ENCODE measurements at regions not wholly inside any gene's neighbourhood (a gene's known extent, or its start where the extent isn't known, plus 50 kb on each side); places are given as distances from the start of the nearest gene placed in this dataset.

GRCh38 chr12:89080793-89081465, 271.4 kb downstream of the DUSP6 start:
- H3K4me1 Mint-ChIP-seq: peaks cover 2% of the 10 kb centered on the region
- no peaks in the 10 kb centered on the region for H3K36me3 Mint-ChIP-seq
- no peak overlapping the region for H3K27ac Mint-ChIP-seq
- no peak for DNase-seq (ENCODE audit: low spot score in 2 of 2, unreplicated experiment in 2 of 2)
- H3K4me3 Mint-ChIP-seq: no peak overlapping the region
- H3K27me3 Mint-ChIP-seq (ENCODE audit: low read depth): no peaks in the 10 kb centered on the region
- H3K9me3 Mint-ChIP-seq: no peaks in the 10 kb centered on the region
- TF ChIP-seq, protein P1, sequence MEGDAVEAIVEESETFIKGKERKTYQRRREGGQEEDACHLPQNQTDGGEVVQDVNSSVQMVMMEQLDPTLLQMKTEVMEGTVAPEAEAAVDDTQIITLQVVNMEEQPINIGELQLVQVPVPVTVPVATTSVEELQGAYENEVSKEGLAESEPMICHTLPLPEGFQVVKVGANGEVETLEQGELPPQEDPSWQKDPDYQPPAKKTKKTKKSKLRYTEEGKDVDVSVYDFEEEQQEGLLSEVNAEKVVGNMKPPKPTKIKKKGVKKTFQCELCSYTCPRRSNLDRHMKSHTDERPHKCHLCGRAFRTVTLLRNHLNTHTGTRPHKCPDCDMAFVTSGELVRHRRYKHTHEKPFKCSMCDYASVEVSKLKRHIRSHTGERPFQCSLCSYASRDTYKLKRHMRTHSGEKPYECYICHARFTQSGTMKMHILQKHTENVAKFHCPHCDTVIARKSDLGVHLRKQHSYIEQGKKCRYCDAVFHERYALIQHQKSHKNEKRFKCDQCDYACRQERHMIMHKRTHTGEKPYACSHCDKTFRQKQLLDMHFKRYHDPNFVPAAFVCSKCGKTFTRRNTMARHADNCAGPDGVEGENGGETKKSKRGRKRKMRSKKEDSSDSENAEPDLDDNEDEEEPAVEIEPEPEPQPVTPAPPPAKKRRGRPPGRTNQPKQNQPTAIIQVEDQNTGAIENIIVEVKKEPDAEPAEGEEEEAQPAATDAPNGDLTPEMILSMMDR (IDR thresholded peaks at IDR 0.05; ENCODE audit: unreplicated experiment): no peak

DNA sequence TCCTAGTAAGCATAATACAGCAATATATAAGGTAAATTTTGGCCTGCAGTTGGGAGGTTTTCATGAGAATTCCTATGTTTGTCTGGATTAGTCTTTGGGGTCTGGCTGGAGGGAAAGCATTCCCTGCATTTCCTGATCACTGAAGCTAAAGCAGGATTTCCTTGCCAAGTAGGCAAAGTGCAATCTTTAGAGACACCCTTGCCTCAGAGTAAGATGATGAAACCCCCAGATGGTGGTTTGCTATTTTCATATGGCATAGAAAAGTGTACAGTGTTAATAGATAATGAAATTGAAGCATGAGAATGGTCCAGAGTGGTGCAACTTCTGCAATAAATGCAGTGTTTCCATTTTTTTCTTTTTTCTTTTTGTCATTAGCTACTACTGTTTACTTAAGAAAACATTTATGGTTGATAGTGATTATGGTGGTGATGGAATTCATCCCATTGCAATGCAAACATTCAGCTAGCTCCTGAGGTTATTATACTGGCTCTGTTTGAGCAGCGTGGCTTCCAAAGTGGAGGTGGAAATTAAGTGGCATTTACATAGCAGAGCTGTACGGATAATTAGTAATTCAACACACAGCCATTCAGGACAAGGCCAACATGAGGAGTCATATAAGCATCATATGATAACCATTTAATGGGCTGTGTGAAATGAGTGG, 276.3 kb downstream of the DUSP6 start:
- TF ChIP-seq, protein P1 (IDR thresholded peaks at IDR 0.05; ENCODE audit: unreplicated experiment): no peak
- H3K27me3 Mint-ChIP-seq (ENCODE audit: low read depth): no peaks in the 10 kb centered on the region
- no peaks in the 10 kb centered on the region for H3K36me3 Mint-ChIP-seq
- no peak for DNase-seq (ENCODE audit: low spot score in 2 of 2, unreplicated experiment in 2 of 2)
- no peaks in the 10 kb centered on the region for H3K9me3 Mint-ChIP-seq
- H3K27ac Mint-ChIP-seq: no peak overlapping the region
- no peaks in the 10 kb centered on the region for H3K4me1 Mint-ChIP-seq
- no peak overlapping the region for H3K4me3 Mint-ChIP-seq

- TF ChIP-seq, protein P1 (IDR thresholded peaks at IDR 0.05; ENCODE audit: unreplicated experiment): no peak
- DNase-seq (ENCODE audit: low spot score in 2 of 2, unreplicated experiment in 2 of 2): no peak
- Mint-ChIP-seq H3K27me3 (ENCODE audit: low read depth) (no peaks in the 10 kb centered on the region), H3K27ac (no peak overlapping the region), H3K9me3 (no peaks in the 10 kb centered on the region), H3K4me1 (no peaks in the 10 kb centered on the region), H3K4me3 (no peak overlapping the region), H3K36me3 (no peaks in the 10 kb centered on the region)
These were observed 278.6 kb downstream of the DUSP6 start for GRCh38 chr12:89073659-89074058.

GRCh38 chr12:89073027-89073398, 279.3 kb downstream of the DUSP6 start:
- TF ChIP-seq, protein P1 (IDR thresholded peaks at IDR 0.05; ENCODE audit: unreplicated experiment): no peak
- Mint-ChIP-seq H3K9me3 (no peaks in the 10 kb centered on the region), H3K4me1 (no peaks in the 10 kb centered on the region), H3K36me3 (no peaks in the 10 kb centered on the region), H3K27me3 (ENCODE audit: low read depth) (no peaks in the 10 kb centered on the region), H3K4me3 (no peak overlapping the region), H3K27ac (no peak overlapping the region)
- DNase-seq (ENCODE audit: low spot score in 2 of 2, unreplicated experiment in 2 of 2): no peak

DNA sequence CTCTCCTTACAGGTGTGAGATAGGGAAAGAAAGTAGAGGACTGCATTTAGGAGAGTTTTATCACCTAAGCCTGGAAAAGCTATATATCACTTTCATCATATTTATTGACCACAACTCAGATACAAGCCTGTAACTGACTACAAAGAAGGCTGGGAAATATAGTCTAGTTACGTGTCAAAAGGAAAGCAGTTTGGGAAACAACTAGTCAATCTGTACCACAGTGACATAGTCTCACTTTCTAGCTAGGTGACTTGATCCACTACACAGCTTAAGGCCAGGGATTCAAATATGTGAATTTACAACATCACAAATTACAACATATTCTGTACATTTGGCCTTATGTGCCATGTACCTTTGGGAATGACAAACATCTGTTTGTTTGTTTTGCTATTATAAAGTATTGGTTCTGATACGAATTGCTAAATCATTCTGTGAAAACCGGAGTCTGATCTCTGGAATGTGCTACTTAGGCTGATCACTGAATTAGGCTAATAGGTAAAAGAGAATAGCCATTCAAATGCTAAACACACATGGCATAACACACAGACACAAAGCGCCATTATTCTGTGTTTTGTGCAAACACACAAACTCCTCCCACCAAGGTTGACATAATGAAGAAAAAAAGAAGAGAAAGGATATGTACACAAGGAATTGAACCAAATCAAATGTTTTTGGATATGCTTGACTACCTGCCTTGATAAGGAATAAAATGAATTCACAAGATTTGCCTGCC, 279.8 kb downstream of the DUSP6 start:
- H3K27me3 Mint-ChIP-seq (ENCODE audit: low read depth): no peaks in the 10 kb centered on the region
- no peaks in the 10 kb centered on the region for H3K4me1 Mint-ChIP-seq
- TF ChIP-seq, protein P1 (IDR thresholded peaks at IDR 0.05; ENCODE audit: unreplicated experiment): no peak
- H3K9me3 Mint-ChIP-seq: no peaks in the 10 kb centered on the region
- H3K36me3 Mint-ChIP-seq: no peaks in the 10 kb centered on the region
- DNase-seq (ENCODE audit: low spot score in 2 of 2, unreplicated experiment in 2 of 2): no peak
- H3K4me3 Mint-ChIP-seq: no peak overlapping the region
- H3K27ac Mint-ChIP-seq: no peak overlapping the region
